Activated T-helper 9 cell treated with anti-CD3 and anti-CD28 coated beads, Interleukin-2, amount 50 U/mL, for 16 hours (primary cell): ENCODE measurements at regions not wholly inside any gene's neighbourhood (a gene's known extent, or its start where the extent isn't known, plus 50 kb on each side); places are given as distances from the start of the nearest gene placed in this dataset.

Experiments used
- DNase-seq: peaks from one replicate; pipeline ENCODE4 v3.0.0-alpha.2; 2020; ENCODE audit warnings: low read depth

- DNase-seq, result no peak
Observed at GRCh38 chr2:5955921-5956320, 263.7 kb downstream of the SOX11 start.

- DNase-seq, result no peak
Observed at GRCh38 chr2:5959836-5960820, 267.9 kb downstream of the SOX11 start.

- no peak for DNase-seq
Observed at GRCh38 chr2:5967506-5967905, 275.3 kb downstream of the SOX11 start.

- no peak for DNase-seq
Observed at GRCh38 chr2:5969303-5969702, 277.1 kb downstream of the SOX11 start.

- DNase-seq, result no peak
Observed at GRCh38 chr2:5970347-5970746, 278.2 kb downstream of the SOX11 start.

GRCh38 chr2:5974477-5974876 is 282.3 kb downstream of the SOX11 start:
- DNase-seq, result no peak

GRCh38 chr2:5975401-5975800 is 283.2 kb downstream of the SOX11 start:
- no peak for DNase-seq

GRCh38 chr2:5976531-5977065 is 284.4 kb downstream of the SOX11 start:
- DNase-seq, result no peak

GRCh38 chr2:5977477-5977876 is 285.3 kb downstream of the SOX11 start:
- DNase-seq, result no peak

- no peak for DNase-seq
Observed at GRCh38 chr2:5978131-5978751, 286.1 kb downstream of the SOX11 start.

- no peak for DNase-seq
Observed at GRCh38 chr2:5980450-5981190, 288.4 kb downstream of the SOX11 start.

- no peak for DNase-seq
Observed at GRCh38 chr2:5982193-5982902, 290.2 kb downstream of the SOX11 start.

GRCh38 chr2:5982903-5983265 is 290.7 kb downstream of the SOX11 start:
- no peak for DNase-seq

- no peak for DNase-seq
Observed at GRCh38 chr2:5983511-5984272, 291.5 kb downstream of the SOX11 start.

GRCh38 chr2:5984273-5984655 is 292.1 kb downstream of the SOX11 start:
- DNase-seq, result no peak

GRCh38 chr2:5984946-5985345 is 292.8 kb downstream of the SOX11 start:
- DNase-seq, result no peak

GRCh38 chr2:5985536-5986385 is 293.6 kb downstream of the SOX11 start:
- no peak for DNase-seq

GRCh38 chr2:5986801-5987787 is 294.9 kb downstream of the SOX11 start:
- no peak for DNase-seq

GRCh38 chr2:5988120-5988519 is 295.9 kb downstream of the SOX11 start:
- DNase-seq, result no peak
